CD14-positive monocyte (primary cell): ENCODE measurements at regions not wholly inside any gene's neighbourhood (a gene's known extent, or its start where the extent isn't known, plus 50 kb on each side); places are given as distances from the start of the nearest gene placed in this dataset.

Source experiments
- DNase-seq, 3 donors: peaks; one replicate each; pipeline ENCODE4 v3.0.0-alpha.2; 2011 to 2022
- H2AFZ ChIP-seq: 2 replicates; pipeline ENCODE4 v1.6.0; 2012; ENCODE audit warnings: mild to moderate bottlenecking, low read depth, low read length, inconsistent platforms; ENCODE audit not compliant: insufficient read depth, poor library complexity, severe bottlenecking
- H3K27ac ChIP-seq, 2 donors: 1 replicate in 1 of 2; 2 replicates in 1 of 2; pipeline ENCODE4 v1.5.1; 2012 to 2013; ENCODE audit warnings: low read length in 2 of 2, control low read depth in 1 of 2, inconsistent platforms in 1 of 2, low read depth in 1 of 2, mild to moderate bottlenecking in 1 of 2
- H3K27me3 ChIP-seq, 2 donors: one replicate each; pipeline versions ENCODE4 v1.6.0 to v1.6.1; 2011 to 2013; ENCODE audit warnings: low read length in 2 of 2; ENCODE audit not compliant: control insufficient read depth in 2 of 2, insufficient read depth in 2 of 2
- H3K36me3 ChIP-seq, 2 donors: replicated peaks in 1 of 2; 1 replicate in 1 of 2; 2 replicates in 1 of 2; pipeline versions ENCODE4 v1.5.1 to v1.6.1; 2012 to 2013; ENCODE audit warnings: low read length in 2 of 2, control low read depth in 1 of 2, inconsistent platforms in 1 of 2, mild to moderate bottlenecking in 1 of 2; ENCODE audit not compliant: insufficient read depth in 2 of 2, control insufficient read depth in 1 of 2
- H3K4me1 ChIP-seq, 2 donors: 1 replicate in 1 of 2; 2 replicates in 1 of 2; pipeline versions ENCODE4 v1.5.1 to v1.6.1; 2012 to 2013; ENCODE audit warnings: low read length in 2 of 2, control low read depth in 1 of 2, inconsistent platforms in 1 of 2, mild to moderate bottlenecking in 1 of 2, moderate library complexity in 1 of 2; ENCODE audit not compliant: insufficient read depth in 2 of 2, control insufficient read depth in 1 of 2
- H3K4me2 ChIP-seq: replicated peaks from 2 replicates; pipeline ENCODE3; 2012; ENCODE audit warnings: low read length, moderate library complexity, mild to moderate bottlenecking; ENCODE audit not compliant: poor library complexity, severe bottlenecking; ENCODE audit errors: extremely low read depth
- H3K4me3 ChIP-seq, 3 experiments: fragments of 200-600 bp in 1 of 3; sonication (generic) in 1 of 3; replicated peaks in 1 of 3; 1 replicate in 2 of 3; 2 replicates in 1 of 3; pipeline ENCODE4 v1.5.1; 2011 to 2013; ENCODE audit warnings: low read length in 3 of 3, mild to moderate bottlenecking in 3 of 3, control low read depth in 2 of 3, low read depth in 2 of 3, inconsistent platforms in 1 of 3, moderate library complexity in 1 of 3
- H3K79me2 ChIP-seq: 2 replicates; pipeline ENCODE4 v1.6.0; 2012; ENCODE audit warnings: mild to moderate bottlenecking, control low read depth, inconsistent platforms, low read length, moderate library complexity; ENCODE audit not compliant: insufficient read depth
- H3K9ac ChIP-seq: 2 replicates; pipeline ENCODE4 v1.6.0; 2017; ENCODE audit warnings: low read length, mild to moderate bottlenecking; ENCODE audit not compliant: insufficient read depth, poor library complexity, severe bottlenecking
- H3K9me3 ChIP-seq, 2 donors: replicated peaks in 1 of 2; 1 replicate in 1 of 2; 2 replicates in 1 of 2; pipeline versions ENCODE4 v1.5.1 to v1.6.1; 2012 to 2013; ENCODE audit warnings: low read length in 2 of 2, control low read depth in 1 of 2; ENCODE audit not compliant: control insufficient read depth in 1 of 2, insufficient read depth in 1 of 2
- H4K20me1 ChIP-seq: 2 replicates; pipeline ENCODE4 v1.6.0; 2012; ENCODE audit warnings: mild to moderate bottlenecking, low read length, control low read depth, moderate library complexity; ENCODE audit not compliant: insufficient read depth
- H3K27ac Mint-ChIP-seq, 7 donors: one replicate each; pipeline ENCODE4 v1.8.0; 2020; ENCODE audit warnings: mild to moderate bottlenecking in 7 of 7, mixed read lengths in 7 of 7, moderate library complexity in 6 of 7, inconsistent platforms in 2 of 7
- H3K27me3 Mint-ChIP-seq, 3 donors: one replicate each; pipeline ENCODE4 v1.8.0; 2021 to 2022; ENCODE audit warnings: low read depth in 3 of 3, mild to moderate bottlenecking in 3 of 3, mixed read lengths in 3 of 3, moderate library complexity in 3 of 3, inconsistent platforms in 1 of 3
- H3K36me3 Mint-ChIP-seq, 2 donors: one replicate each; pipeline ENCODE4 v1.8.0; 2020; ENCODE audit warnings: mixed read lengths in 2 of 2, inconsistent platforms in 1 of 2, mild to moderate bottlenecking in 1 of 2
- H3K4me1 Mint-ChIP-seq: one replicate; pipeline ENCODE4 v1.8.0; 2020; ENCODE audit warnings: mild to moderate bottlenecking, mixed read lengths
- H3K4me3 Mint-ChIP-seq, 2 donors: one replicate each; pipeline ENCODE4 v1.8.0; 2020; ENCODE audit warnings: mild to moderate bottlenecking in 2 of 2, mixed read lengths in 2 of 2, moderate library complexity in 1 of 2
- H3K9me3 Mint-ChIP-seq, 7 donors: one replicate each; pipeline ENCODE4 v1.8.0; 2020 to 2022; ENCODE audit warnings: mixed read lengths in 7 of 7, mild to moderate bottlenecking in 6 of 7, moderate library complexity in 6 of 7, inconsistent platforms in 2 of 7
- WGBS: methylation state at CpG from one replicate; pipeline ENCODE4 v1.1.5; 2013; ENCODE audit warnings: missing lambda C conversion rate; ENCODE audit not compliant: insufficient coverage; 5-methylcytosine and 5-hydroxymethylcytosine counted together
- intact Hi-C, 2 donors: fragments of 100-400 bp; cut with micrococcal nuclease; formaldehyde crosslinking; loops; one replicate each; pipeline versions ENCODE4 v1.15.0 to v1.15.1; 2023
- TF ChIP-seq, protein P1 (sequence below): fragments of 200-600 bp; IDR thresholded peaks from one replicate; pipeline ENCODE4 v1.8.0; 2022; ENCODE audit warnings: antibody characterized with exemption, mild to moderate bottlenecking

DNA sequence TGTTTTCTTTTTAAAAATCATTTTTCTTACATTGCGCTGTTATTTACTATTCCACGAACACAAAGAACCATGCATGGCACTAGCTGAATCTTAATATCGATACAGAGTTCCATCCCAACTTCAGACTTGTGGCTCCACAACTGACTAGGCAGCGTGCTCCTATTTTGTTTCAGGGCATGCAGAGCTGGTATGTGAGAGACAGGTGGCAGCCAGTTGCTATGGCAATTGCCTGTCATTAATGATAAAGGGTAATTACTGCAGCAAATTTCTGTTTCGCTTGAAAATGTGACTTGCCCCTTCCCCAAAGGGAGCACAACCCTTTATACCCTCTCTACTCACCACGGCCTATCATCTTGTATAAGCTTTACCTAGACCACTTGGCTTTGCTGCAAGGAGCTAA is 113.1 kb upstream of the G2E3 start:
- Mint-ChIP-seq H3K36me3 (no peaks in the 10 kb centered on the region), H3K4me3 (no peak overlapping the region), H3K4me1 (no peaks in the 10 kb centered on the region), H3K27ac (no peak overlapping the region), H3K9me3 (peaks cover 0 to 1% (median 0%) of the 10 kb centered on the region in 7 donors), H3K27me3 (peaks cover 0 to 2% (median 2%) of the 10 kb centered on the region in 3 donors)
- Histone ChIP-seq H4K20me1 (no peaks in the 10 kb centered on the region), H3K36me3 (no peaks in the 10 kb centered on the region), H3K9ac (no peak overlapping the region), H3K4me2 (no peak overlapping the region), H3K27me3 (no peaks in the 10 kb centered on the region), H3K79me2 (no peaks in the 10 kb centered on the region), H3K4me3 (no peak overlapping the region), H2AFZ (no peak overlapping the region), H3K4me1 (no peaks in the 10 kb centered on the region), H3K27ac (no peak overlapping the region), H3K9me3 (no peaks in the 10 kb centered on the region)
- no peak for DNase-seq
- TF ChIP-seq, protein P1, sequence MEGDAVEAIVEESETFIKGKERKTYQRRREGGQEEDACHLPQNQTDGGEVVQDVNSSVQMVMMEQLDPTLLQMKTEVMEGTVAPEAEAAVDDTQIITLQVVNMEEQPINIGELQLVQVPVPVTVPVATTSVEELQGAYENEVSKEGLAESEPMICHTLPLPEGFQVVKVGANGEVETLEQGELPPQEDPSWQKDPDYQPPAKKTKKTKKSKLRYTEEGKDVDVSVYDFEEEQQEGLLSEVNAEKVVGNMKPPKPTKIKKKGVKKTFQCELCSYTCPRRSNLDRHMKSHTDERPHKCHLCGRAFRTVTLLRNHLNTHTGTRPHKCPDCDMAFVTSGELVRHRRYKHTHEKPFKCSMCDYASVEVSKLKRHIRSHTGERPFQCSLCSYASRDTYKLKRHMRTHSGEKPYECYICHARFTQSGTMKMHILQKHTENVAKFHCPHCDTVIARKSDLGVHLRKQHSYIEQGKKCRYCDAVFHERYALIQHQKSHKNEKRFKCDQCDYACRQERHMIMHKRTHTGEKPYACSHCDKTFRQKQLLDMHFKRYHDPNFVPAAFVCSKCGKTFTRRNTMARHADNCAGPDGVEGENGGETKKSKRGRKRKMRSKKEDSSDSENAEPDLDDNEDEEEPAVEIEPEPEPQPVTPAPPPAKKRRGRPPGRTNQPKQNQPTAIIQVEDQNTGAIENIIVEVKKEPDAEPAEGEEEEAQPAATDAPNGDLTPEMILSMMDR = no peak
- intact Hi-C loops = no loop called here
- 100% methylated on average over 2 of the region's 6 CpGs for WGBS

DNA sequence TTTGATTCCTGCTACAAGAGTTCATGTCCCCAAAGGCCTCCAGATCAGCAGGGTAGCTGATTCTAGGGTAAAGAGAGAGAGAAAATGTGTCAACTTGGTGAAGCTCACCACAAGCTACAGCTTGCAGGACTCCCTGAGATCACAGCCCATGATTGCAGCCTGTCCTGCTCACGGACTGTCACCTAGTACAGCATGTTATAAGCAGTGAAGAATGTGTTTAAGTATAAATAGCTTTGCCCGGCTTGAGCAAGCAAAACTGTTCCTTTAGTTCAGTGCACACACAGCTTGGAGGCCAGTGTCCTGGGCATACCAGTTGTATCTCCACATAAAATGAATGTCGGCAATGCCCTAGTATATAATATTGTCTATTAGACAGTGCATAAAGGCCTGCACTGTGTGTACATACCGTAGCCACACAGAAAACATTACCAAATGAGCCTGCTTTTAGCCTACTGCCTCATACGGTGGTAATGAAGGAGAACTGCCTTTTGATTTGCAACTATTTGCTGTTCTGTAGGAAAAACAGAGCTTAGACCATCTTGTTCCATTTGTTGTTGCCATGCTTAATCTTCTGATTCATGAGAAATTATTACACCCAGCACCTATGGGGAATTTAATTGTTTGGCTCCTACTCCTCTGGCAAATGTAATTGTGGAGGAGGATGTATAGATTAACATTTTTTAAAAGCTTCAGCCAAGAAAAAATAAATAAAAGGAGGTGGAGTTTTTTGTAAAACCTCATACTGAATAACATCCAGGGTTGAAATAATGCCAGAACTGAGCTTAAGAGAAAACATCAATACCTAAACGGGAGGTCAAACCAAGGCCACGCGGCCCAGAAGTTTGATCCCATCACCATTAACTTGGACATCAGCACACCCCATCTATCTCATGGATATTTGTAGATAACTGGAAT is 108.1 kb upstream of the G2E3 start:
- TF ChIP-seq, protein P1 = no peak
- Histone ChIP-seq H3K4me1 (no peaks in the 10 kb centered on the region), H3K4me3 (no peak overlapping the region), H4K20me1 (no peaks in the 10 kb centered on the region), H2AFZ (no peak overlapping the region), H3K9ac (no peak overlapping the region), H3K27me3 (no peaks in the 10 kb centered on the region), H3K79me2 (no peaks in the 10 kb centered on the region), H3K27ac (no peak overlapping the region), H3K9me3 (no peaks in the 10 kb centered on the region), H3K36me3 (no peaks in the 10 kb centered on the region), H3K4me2 (no peak overlapping the region)
- H3K27me3 Mint-ChIP-seq = peaks cover 0 to 1% (median 1%) of the 10 kb centered on the region in 3 donors
- H3K36me3 Mint-ChIP-seq = no peaks in the 10 kb centered on the region
- no CpG with 5 or more reads among the region's 8 CpGs for WGBS
- intact Hi-C loops = no loop called here
- DNase-seq = no peak
- H3K4me3 Mint-ChIP-seq = no peak overlapping the region
- H3K4me1 Mint-ChIP-seq = no peaks in the 10 kb centered on the region
- peaks cover 0 to 1% (median 0%) of the 10 kb centered on the region in 7 donors for H3K9me3 Mint-ChIP-seq
- no peak overlapping the region for H3K27ac Mint-ChIP-seq
